Peyer's patch (tissue), 4 donors: ENCODE measurements at regions not wholly inside any gene's neighbourhood (a gene's known extent, or its start where the extent isn't known, plus 50 kb on each side); places are given as distances from the start of the nearest gene placed in this dataset.

Experiments used
- POLR2A ChIP-seq, 2 donors: fragments of 450-650 bp; IDR thresholded peaks; one replicate each; pipeline ENCODE4 v1.5.1; 2017; ENCODE audit warnings: antibody characterized with exemption in 2 of 2, mild to moderate bottlenecking in 2 of 2, moderate library complexity in 2 of 2
- TF ChIP-seq, protein P1 (sequence below), 6 experiments: fragments of 450-650 bp in 4 of 6; fragments of 200-600 bp in 2 of 6; sonication (generic) in 1 of 6; IDR thresholded peaks; one replicate each; pipeline ENCODE4 v1.5.1; 2017 to 2019; ENCODE audit warnings: antibody characterized with exemption in 6 of 6, mild to moderate bottlenecking in 3 of 6, moderate library complexity in 1 of 6

DNA sequence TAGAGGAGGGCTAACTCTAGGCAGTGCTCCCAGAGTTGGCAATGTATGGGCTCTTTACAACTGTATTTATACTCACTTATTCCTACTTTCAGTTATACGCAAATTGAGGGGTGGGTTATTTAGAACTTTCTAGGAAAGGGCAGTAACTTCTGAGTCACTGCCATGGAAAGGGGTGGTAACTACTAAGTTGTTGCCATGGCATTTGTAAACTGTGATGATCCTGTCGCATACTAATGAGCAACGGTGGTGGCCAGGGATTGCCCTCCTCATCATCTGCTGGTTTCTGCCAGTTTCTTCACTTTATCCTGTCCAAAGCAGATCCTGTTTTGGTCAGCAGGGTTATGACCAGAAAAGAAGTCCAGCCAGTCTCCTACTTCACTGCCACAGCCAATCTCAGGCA lies 95.5 kb upstream of the PTPRT start:
- TF ChIP-seq, protein P1, sequence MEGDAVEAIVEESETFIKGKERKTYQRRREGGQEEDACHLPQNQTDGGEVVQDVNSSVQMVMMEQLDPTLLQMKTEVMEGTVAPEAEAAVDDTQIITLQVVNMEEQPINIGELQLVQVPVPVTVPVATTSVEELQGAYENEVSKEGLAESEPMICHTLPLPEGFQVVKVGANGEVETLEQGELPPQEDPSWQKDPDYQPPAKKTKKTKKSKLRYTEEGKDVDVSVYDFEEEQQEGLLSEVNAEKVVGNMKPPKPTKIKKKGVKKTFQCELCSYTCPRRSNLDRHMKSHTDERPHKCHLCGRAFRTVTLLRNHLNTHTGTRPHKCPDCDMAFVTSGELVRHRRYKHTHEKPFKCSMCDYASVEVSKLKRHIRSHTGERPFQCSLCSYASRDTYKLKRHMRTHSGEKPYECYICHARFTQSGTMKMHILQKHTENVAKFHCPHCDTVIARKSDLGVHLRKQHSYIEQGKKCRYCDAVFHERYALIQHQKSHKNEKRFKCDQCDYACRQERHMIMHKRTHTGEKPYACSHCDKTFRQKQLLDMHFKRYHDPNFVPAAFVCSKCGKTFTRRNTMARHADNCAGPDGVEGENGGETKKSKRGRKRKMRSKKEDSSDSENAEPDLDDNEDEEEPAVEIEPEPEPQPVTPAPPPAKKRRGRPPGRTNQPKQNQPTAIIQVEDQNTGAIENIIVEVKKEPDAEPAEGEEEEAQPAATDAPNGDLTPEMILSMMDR (IDR thresholded peaks at IDR 0.05) = no peak
- no peak for TF ChIP-seq POLR2A (IDR thresholded peaks at IDR 0.05)
